Endothelial cell (in vitro differentiated cells): ENCODE measurements at regions not wholly inside any gene's neighbourhood (a gene's known extent, or its start where the extent isn't known, plus 50 kb on each side); places are given as distances from the start of the nearest gene placed in this dataset.

Experiments used
- DNase-seq: peaks from one replicate; pipeline ENCODE4 v3.0.0; 2021; ENCODE audit warnings: low spot score
- H3K27ac Mint-ChIP-seq: one replicate; pipeline ENCODE4 v1.8.0; 2021; ENCODE audit warnings: mixed read lengths, inconsistent platforms; ENCODE audit not compliant: unreplicated experiment
- H3K27me3 Mint-ChIP-seq: one replicate; pipeline ENCODE4 v1.8.0; 2021; ENCODE audit warnings: mild to moderate bottlenecking, moderate library complexity, mixed read lengths, inconsistent platforms; ENCODE audit not compliant: unreplicated experiment
- H3K36me3 Mint-ChIP-seq: one replicate; pipeline ENCODE4 v1.8.0; 2021; ENCODE audit warnings: mild to moderate bottlenecking, low read depth, mixed read lengths, inconsistent platforms; ENCODE audit not compliant: unreplicated experiment
- H3K4me1 Mint-ChIP-seq: one replicate; pipeline ENCODE4 v1.8.0; 2021; ENCODE audit warnings: mild to moderate bottlenecking, mixed read lengths, inconsistent platforms; ENCODE audit not compliant: unreplicated experiment
- H3K4me3 Mint-ChIP-seq: one replicate; pipeline ENCODE4 v1.8.0; 2021; ENCODE audit warnings: mild to moderate bottlenecking, mixed read lengths, inconsistent platforms; ENCODE audit not compliant: unreplicated experiment
- H3K9me3 Mint-ChIP-seq: one replicate; pipeline ENCODE4 v1.8.0; 2021; ENCODE audit warnings: mixed read lengths, inconsistent platforms; ENCODE audit not compliant: unreplicated experiment
- TF ChIP-seq, protein P1 (sequence below): fragments of 200-600 bp; sonication (generic); IDR thresholded peaks from one replicate; pipeline ENCODE4 v1.5.0; 2021; ENCODE audit warnings: antibody characterized with exemption; ENCODE audit not compliant: unreplicated experiment

DNA sequence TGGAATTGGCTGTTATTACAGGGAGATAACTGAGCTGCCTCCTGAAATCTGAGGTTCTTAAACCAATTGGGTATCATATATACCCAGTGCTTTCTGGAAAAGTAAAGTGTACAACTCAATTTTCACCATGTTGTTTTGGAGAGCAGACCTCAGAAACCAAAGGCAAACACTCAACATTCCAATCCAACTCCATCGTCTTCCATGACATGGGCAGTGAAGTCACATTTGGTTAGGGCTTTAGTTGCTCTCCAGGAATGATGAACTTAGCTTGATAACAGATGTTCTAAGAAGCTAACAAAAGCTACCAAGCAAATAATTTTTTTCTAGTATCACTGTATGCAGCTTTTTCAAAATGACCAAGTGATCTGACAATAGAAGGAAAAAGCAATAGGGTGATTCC is 107.0 kb upstream of the SLC35G4 start:
- no peak for DNase-seq
- TF ChIP-seq, protein P1, sequence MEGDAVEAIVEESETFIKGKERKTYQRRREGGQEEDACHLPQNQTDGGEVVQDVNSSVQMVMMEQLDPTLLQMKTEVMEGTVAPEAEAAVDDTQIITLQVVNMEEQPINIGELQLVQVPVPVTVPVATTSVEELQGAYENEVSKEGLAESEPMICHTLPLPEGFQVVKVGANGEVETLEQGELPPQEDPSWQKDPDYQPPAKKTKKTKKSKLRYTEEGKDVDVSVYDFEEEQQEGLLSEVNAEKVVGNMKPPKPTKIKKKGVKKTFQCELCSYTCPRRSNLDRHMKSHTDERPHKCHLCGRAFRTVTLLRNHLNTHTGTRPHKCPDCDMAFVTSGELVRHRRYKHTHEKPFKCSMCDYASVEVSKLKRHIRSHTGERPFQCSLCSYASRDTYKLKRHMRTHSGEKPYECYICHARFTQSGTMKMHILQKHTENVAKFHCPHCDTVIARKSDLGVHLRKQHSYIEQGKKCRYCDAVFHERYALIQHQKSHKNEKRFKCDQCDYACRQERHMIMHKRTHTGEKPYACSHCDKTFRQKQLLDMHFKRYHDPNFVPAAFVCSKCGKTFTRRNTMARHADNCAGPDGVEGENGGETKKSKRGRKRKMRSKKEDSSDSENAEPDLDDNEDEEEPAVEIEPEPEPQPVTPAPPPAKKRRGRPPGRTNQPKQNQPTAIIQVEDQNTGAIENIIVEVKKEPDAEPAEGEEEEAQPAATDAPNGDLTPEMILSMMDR, result no peak
- no peaks in the 10 kb centered on the region for H3K9me3 Mint-ChIP-seq
- H3K27ac Mint-ChIP-seq, result no peak overlapping the region
- H3K4me1 Mint-ChIP-seq, result peaks cover 3% of the 10 kb centered on the region
- H3K27me3 Mint-ChIP-seq, result no peaks in the 10 kb centered on the region
- no peaks in the 10 kb centered on the region for H3K36me3 Mint-ChIP-seq
- no peak overlapping the region for H3K4me3 Mint-ChIP-seq

DNA sequence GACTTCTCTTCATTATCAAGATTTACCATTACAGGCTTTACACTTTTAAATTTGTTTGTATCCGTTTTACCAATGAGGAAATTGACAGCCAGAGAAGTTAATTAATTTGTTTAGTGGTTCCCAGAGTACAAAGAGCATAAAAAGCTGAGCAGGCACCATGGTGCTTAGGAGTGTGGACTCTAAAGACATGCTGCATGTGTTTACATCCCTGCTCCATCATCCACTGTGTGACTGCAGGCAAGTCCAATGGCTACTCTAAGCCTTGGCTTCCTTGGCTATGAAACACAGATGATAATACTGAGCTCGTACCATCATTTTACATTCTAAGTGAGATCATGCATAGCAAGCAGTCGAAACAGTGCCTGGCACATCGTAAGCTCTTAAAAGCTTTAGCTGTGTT is 108.0 kb upstream of the SLC35G4 start:
- Mint-ChIP-seq H3K27me3 (no peaks in the 10 kb centered on the region), H3K4me3 (no peak overlapping the region), H3K9me3 (no peaks in the 10 kb centered on the region), H3K27ac (no peak overlapping the region), H3K36me3 (no peaks in the 10 kb centered on the region), H3K4me1 (peaks cover 3% of the 10 kb centered on the region)
- no peak for DNase-seq
- TF ChIP-seq, protein P1, result no peak

DNA sequence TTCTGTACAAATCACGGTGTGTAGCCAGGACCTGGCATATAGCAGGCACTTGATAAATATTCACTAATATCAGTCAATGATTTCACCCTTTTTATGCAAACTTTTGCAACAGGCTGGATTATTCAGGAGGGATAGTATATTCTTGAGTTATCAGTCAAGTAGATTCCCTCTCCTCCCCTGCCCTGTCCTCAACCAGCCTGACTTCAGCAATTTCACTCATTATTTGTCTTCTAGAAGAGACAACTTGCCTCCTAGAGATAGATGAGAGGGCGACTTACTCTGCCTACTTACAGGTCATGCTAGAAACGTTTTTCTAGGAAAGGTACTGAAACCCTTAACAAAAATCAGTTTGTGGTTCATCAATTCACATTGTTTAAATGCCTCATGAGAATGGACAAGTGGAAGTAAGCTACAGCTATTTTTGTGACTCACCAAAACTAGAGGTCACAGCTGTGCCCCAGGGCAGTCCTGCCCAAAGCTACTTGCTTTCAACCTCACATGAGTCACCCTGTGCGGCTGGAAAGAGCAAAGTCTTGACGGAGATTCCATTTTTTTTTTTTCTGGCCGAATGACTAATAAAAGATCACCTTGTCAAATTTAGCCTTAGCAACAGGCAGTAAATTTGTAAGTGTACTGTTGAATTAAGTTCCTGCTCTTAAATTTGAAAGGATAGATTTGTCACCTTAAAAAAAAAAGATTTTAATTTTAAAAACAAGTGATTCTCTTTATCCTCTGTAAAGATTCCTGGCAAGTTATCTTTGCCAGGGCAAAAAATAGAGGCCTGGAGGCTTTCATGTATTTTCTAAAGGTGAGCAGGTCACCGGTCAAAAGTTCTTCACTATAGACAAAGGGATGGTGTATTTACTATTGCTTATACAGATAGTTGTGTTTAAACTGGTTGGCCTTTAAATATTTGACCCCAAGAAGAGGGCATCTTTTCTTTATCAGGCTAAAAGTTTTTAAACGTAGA is 109.0 kb upstream of the SLC35G4 start:
- TF ChIP-seq, protein P1, result no peak
- no peak for DNase-seq
- Mint-ChIP-seq H3K27ac (no peak overlapping the region), H3K36me3 (no peaks in the 10 kb centered on the region), H3K9me3 (no peaks in the 10 kb centered on the region), H3K4me3 (no peak overlapping the region), H3K27me3 (no peaks in the 10 kb centered on the region), H3K4me1 (peaks cover 3% of the 10 kb centered on the region)

- H3K9me3 Mint-ChIP-seq, result no peaks in the 10 kb centered on the region
- no peaks in the 10 kb centered on the region for H3K27me3 Mint-ChIP-seq
- peaks cover 3% of the 10 kb centered on the region for H3K4me1 Mint-ChIP-seq
- TF ChIP-seq, protein P1, result no peak
- no peak overlapping the region for H3K4me3 Mint-ChIP-seq
- DNase-seq, result no peak
- no peak overlapping the region for H3K27ac Mint-ChIP-seq
- no peaks in the 10 kb centered on the region for H3K36me3 Mint-ChIP-seq
Measured at GRCh38 chr18:11498821-11499220, 110.6 kb upstream of the SLC35G4 start.

- DNase-seq, result no peak
- peaks cover 3% of the 10 kb centered on the region for H3K4me1 Mint-ChIP-seq
- H3K27ac Mint-ChIP-seq, result no peak overlapping the region
- H3K36me3 Mint-ChIP-seq, result no peaks in the 10 kb centered on the region
- no peak overlapping the region for H3K4me3 Mint-ChIP-seq
- H3K27me3 Mint-ChIP-seq, result no peaks in the 10 kb centered on the region
- no peaks in the 10 kb centered on the region for H3K9me3 Mint-ChIP-seq
- TF ChIP-seq, protein P1, result no peak
Measured at GRCh38 chr18:11497585-11497984, 111.8 kb upstream of the SLC35G4 start.
